ENCODE measurements at regions not wholly inside any gene's neighbourhood (a gene's known extent, or its start where the extent isn't known, plus 50 kb on each side); places are given as distances from the start of the nearest gene placed in this dataset.

GRCh38 chr2:199583676-199584075 is 125.9 kb upstream of the SATB2 start:
- CTCF ChIA-PET = no interaction called here

DNA sequence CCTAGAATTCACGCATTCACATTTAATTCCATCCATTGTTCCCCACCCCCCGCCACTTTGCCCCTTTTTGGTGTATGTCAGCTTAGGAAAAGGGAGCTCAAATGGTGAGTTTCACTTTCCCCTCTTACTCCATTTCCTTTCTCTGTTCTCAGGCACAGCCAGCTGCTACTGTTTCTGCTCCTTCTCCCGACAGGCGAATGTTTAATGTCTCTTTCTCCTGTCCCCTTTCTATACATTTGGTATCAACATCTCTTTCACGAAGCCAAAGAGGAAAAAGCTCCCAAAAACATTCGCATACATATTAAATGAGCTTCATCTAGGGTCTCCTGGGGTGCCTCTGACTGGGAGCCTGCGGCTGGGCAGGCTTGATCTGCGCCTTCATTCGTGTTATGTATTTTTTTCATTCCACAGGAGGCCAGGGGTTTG is 124.2 kb upstream of the SATB2 start:
- Mint-ChIP-seq H3K4me3 (ENCODE audit: unreplicated experiment) (no peak overlapping the region), H3K27ac (ENCODE audit: low read depth, unreplicated experiment) (no peak overlapping the region), H3K4me1 (ENCODE audit: insufficient read depth, unreplicated experiment) (no peaks in the 10 kb centered on the region), H3K9me3 (ENCODE audit: unreplicated experiment) (no peaks in the 10 kb centered on the region), H3K27me3 (ENCODE audit: insufficient read depth, unreplicated experiment) (peaks cover 89% of the 10 kb centered on the region), H3K36me3 (ENCODE audit: insufficient read depth, unreplicated experiment) (no peaks in the 10 kb centered on the region)
- BruUV-seq (replicated peaks) = no TSS peak
- TF ChIP-seq, protein P1, sequence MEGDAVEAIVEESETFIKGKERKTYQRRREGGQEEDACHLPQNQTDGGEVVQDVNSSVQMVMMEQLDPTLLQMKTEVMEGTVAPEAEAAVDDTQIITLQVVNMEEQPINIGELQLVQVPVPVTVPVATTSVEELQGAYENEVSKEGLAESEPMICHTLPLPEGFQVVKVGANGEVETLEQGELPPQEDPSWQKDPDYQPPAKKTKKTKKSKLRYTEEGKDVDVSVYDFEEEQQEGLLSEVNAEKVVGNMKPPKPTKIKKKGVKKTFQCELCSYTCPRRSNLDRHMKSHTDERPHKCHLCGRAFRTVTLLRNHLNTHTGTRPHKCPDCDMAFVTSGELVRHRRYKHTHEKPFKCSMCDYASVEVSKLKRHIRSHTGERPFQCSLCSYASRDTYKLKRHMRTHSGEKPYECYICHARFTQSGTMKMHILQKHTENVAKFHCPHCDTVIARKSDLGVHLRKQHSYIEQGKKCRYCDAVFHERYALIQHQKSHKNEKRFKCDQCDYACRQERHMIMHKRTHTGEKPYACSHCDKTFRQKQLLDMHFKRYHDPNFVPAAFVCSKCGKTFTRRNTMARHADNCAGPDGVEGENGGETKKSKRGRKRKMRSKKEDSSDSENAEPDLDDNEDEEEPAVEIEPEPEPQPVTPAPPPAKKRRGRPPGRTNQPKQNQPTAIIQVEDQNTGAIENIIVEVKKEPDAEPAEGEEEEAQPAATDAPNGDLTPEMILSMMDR (IDR thresholded peaks at IDR 0.05; ENCODE audit: unreplicated experiment) = no peak
- intact Hi-C loops (cut with micrococcal nuclease) = no loop called here
- ChIA-PET CTCF (interaction anchor here (0.6 to 1.6 kb wide), 3 partner anchors 9 to 158 kb away, joined by 4 read pairs; no protein-coding TSS in a partner anchor), POLR2A (interaction anchor here (0.7 kb wide), 1 partner anchor 1424 kb away, joined by 3 read pairs; no protein-coding TSS in a partner anchor)
- DNase-seq (ENCODE audit: unreplicated experiment) = no peak

More at GRCh38 chr2:199583676-199584075, 125.9 kb upstream of the SATB2 start:
- H3K36me3 Mint-ChIP-seq (ENCODE audit: insufficient read depth, unreplicated experiment) = no peaks in the 10 kb centered on the region
- POLR2A ChIA-PET = no interaction called here
- no TSS peak for BruUV-seq (replicated peaks)
- H3K27me3 Mint-ChIP-seq (ENCODE audit: insufficient read depth, unreplicated experiment) = peaks cover 97% of the 10 kb centered on the region
- H3K27ac Mint-ChIP-seq (ENCODE audit: low read depth, unreplicated experiment) = no peak overlapping the region
- no peak for DNase-seq (ENCODE audit: unreplicated experiment)
- TF ChIP-seq, protein P1 (IDR thresholded peaks at IDR 0.05; ENCODE audit: unreplicated experiment) = no peak
- no peak overlapping the region for H3K4me3 Mint-ChIP-seq (ENCODE audit: unreplicated experiment)
- no peaks in the 10 kb centered on the region for H3K9me3 Mint-ChIP-seq (ENCODE audit: unreplicated experiment)
- intact Hi-C loops (cut with micrococcal nuclease) = no loop called here
- H3K4me1 Mint-ChIP-seq (ENCODE audit: insufficient read depth, unreplicated experiment) = no peaks in the 10 kb centered on the region

DNA sequence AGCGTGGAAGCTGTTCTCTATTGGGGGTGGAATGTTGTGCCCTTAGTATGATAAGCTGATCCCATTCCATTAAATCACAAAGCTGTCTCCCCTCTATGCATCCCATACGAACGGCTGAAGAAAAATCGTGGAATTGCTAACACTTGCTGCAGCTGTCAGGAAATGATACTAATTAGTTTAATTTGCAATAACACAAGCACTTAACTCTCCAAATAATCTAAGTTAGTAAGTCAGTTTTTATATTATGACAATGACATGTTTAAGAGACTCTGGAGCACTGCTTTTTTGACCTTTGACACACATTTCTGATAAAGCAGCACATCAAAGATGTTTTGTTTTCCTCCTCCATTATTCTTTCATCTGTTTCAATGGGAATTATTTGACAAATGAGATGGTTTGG is 123.7 kb upstream of the SATB2 start:
- no peaks in the 10 kb centered on the region for H3K36me3 Mint-ChIP-seq (ENCODE audit: insufficient read depth, unreplicated experiment)
- no TSS peak for BruUV-seq (replicated peaks)
- peaks cover 89% of the 10 kb centered on the region for H3K27me3 Mint-ChIP-seq (ENCODE audit: insufficient read depth, unreplicated experiment)
- no peaks in the 10 kb centered on the region for H3K9me3 Mint-ChIP-seq (ENCODE audit: unreplicated experiment)
- H3K27ac Mint-ChIP-seq (ENCODE audit: low read depth, unreplicated experiment) = no peak overlapping the region
- DNase-seq (ENCODE audit: unreplicated experiment) = no peak
- TF ChIP-seq, protein P1 (IDR thresholded peaks at IDR 0.05; ENCODE audit: unreplicated experiment) = no peak
- intact Hi-C loops (cut with micrococcal nuclease) = no loop called here
- no peak overlapping the region for H3K4me3 Mint-ChIP-seq (ENCODE audit: unreplicated experiment)
- POLR2A ChIA-PET = no interaction called here
- CTCF ChIA-PET = interaction anchor here (0.6 to 1.6 kb wide), 3 partner anchors 10 to 159 kb away, joined by 4 read pairs; no protein-coding TSS in a partner anchor
- no peaks in the 10 kb centered on the region for H3K4me1 Mint-ChIP-seq (ENCODE audit: insufficient read depth, unreplicated experiment)

- Mint-ChIP-seq H3K4me3 (ENCODE audit: unreplicated experiment) (no peak overlapping the region), H3K36me3 (ENCODE audit: insufficient read depth, unreplicated experiment) (no peaks in the 10 kb centered on the region), H3K27ac (ENCODE audit: low read depth, unreplicated experiment) (no peak overlapping the region), H3K9me3 (ENCODE audit: unreplicated experiment) (no peaks in the 10 kb centered on the region), H3K4me1 (ENCODE audit: insufficient read depth, unreplicated experiment) (no peaks in the 10 kb centered on the region), H3K27me3 (ENCODE audit: insufficient read depth, unreplicated experiment) (peaks cover 88% of the 10 kb centered on the region)
- TF ChIP-seq, protein P1 (IDR thresholded peaks at IDR 0.05; ENCODE audit: unreplicated experiment) = no peak
- BruUV-seq (replicated peaks) = no TSS peak
- intact Hi-C loops (cut with micrococcal nuclease) = no loop called here
- ChIA-PET POLR2A (no interaction called here), CTCF (no interaction called here)
- DNase-seq (ENCODE audit: unreplicated experiment) = no peak
These were observed 117.7 kb upstream of the SATB2 start for GRCh38 chr2:199575416-199575815.
